ENCODE measurements at regions not wholly inside any gene's neighbourhood (a gene's known extent, or its start where the extent isn't known, plus 50 kb on each side); places are given as distances from the start of the nearest gene placed in this dataset.

DNA sequence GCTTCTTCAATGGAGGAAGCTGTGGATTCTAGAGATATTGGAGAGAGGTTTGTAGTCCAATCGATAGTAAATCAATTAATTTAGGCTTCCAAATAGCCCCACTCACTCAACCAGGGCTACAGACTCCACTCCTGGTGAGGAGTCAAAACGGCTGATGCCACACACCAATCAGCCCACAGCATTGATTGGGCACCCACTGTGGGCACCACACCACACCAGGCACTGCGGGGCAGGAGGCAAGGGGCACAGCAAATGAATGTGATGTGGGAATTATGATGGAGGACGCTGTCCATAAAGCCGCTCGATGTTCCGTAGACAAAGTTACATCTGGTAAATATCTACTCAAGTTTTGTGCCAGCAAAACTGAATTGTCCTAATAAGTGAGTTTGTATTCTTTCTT lies 547.3 kb upstream of the CADM1 start:
- Histone ChIP-seq H3K9ac (no peak overlapping the region), H3F3A (ENCODE audit: low read depth) (peaks cover 17% of the 10 kb centered on the region), H3K36me3 (no peaks in the 10 kb centered on the region), H3K4me3 (no peak overlapping the region), H3K27me3 (no peaks in the 10 kb centered on the region), H3K79me2 (ENCODE audit: low read depth) (no peaks in the 10 kb centered on the region), H3K9me3 (ENCODE audit: low read depth) (no peaks in the 10 kb centered on the region), H4K20me1 (ENCODE audit: low read depth) (no peaks in the 10 kb centered on the region), H3K4me2 (peak overlapping the region; percentile 11), H3K27ac (no peak overlapping the region), H3K4me1 (peaks cover 39% of the 10 kb centered on the region), H2AFZ (replicated peaks) (no peak overlapping the region)
- TF ChIP-seq EZH2 (IDR thresholded peaks at IDR 0.05) (no peak), EZH2phosphoT487 (IDR thresholded peaks at IDR 0.05) (no peak)
- TF ChIP-seq, protein P1, sequence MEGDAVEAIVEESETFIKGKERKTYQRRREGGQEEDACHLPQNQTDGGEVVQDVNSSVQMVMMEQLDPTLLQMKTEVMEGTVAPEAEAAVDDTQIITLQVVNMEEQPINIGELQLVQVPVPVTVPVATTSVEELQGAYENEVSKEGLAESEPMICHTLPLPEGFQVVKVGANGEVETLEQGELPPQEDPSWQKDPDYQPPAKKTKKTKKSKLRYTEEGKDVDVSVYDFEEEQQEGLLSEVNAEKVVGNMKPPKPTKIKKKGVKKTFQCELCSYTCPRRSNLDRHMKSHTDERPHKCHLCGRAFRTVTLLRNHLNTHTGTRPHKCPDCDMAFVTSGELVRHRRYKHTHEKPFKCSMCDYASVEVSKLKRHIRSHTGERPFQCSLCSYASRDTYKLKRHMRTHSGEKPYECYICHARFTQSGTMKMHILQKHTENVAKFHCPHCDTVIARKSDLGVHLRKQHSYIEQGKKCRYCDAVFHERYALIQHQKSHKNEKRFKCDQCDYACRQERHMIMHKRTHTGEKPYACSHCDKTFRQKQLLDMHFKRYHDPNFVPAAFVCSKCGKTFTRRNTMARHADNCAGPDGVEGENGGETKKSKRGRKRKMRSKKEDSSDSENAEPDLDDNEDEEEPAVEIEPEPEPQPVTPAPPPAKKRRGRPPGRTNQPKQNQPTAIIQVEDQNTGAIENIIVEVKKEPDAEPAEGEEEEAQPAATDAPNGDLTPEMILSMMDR (IDR thresholded peaks at IDR 0.05) = no peak
- Mint-ChIP-seq H3K4me3 (no peak overlapping the region), H3K27me3 (ENCODE audit: insufficient read depth, low read depth) (no peaks in the 10 kb centered on the region), H3K9me3 (no peaks in the 10 kb centered on the region), H3K36me3 (no peaks in the 10 kb centered on the region), H3K27ac (no peak overlapping the region), H3K4me1 (peaks cover 39% of the 10 kb centered on the region)
- DNase-seq (ENCODE audit: low spot score) = no peak

DNA sequence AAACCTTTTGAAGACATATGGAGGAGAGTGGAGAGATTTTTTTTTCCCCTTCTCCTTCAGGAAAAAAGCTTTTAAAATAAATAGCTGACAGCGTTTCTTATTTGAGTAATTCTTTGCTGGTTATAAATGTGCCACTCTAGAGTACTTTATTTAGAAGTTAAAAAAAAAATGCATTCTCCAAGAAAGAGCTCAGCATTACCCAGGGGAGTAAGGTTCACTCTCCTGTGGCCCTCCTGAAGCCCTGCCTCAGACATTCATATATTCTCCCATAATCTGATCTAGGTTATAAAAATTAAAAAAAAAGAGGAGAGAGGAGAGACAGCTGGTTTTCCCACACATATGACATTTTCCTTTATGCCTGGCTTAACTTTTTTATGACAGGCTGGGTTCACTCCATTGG lies 545.2 kb upstream of the CADM1 start:
- Mint-ChIP-seq H3K9me3 (no peaks in the 10 kb centered on the region), H3K36me3 (no peaks in the 10 kb centered on the region), H3K27ac (no peak overlapping the region), H3K4me1 (peaks cover 53% of the 10 kb centered on the region), H3K4me3 (no peak overlapping the region), H3K27me3 (ENCODE audit: insufficient read depth, low read depth) (peaks cover 2% of the 10 kb centered on the region)
- H3K79me2 ChIP-seq (ENCODE audit: low read depth) = no peaks in the 10 kb centered on the region
- DNase-seq (ENCODE audit: low spot score) = no peak
- no peaks in the 10 kb centered on the region for H3K36me3 ChIP-seq
- H3F3A ChIP-seq (ENCODE audit: low read depth) = peaks cover 17% of the 10 kb centered on the region
- no peak overlapping the region for H3K4me3 ChIP-seq
- H3K27ac ChIP-seq = no peak overlapping the region
- no peak overlapping the region for H3K4me2 ChIP-seq
- H3K4me1 ChIP-seq = peaks cover 45% of the 10 kb centered on the region
- no peak overlapping the region for H2AFZ ChIP-seq (replicated peaks)
- no peaks in the 10 kb centered on the region for H4K20me1 ChIP-seq (ENCODE audit: low read depth)
- no peak overlapping the region for H3K9ac ChIP-seq
- H3K27me3 ChIP-seq = no peaks in the 10 kb centered on the region
- TF ChIP-seq, protein P1 (IDR thresholded peaks at IDR 0.05) = no peak
- no peak for TF ChIP-seq EZH2phosphoT487 (IDR thresholded peaks at IDR 0.05)
- no peak for TF ChIP-seq EZH2 (IDR thresholded peaks at IDR 0.05)
- no peaks in the 10 kb centered on the region for H3K9me3 ChIP-seq (ENCODE audit: low read depth)

DNA sequence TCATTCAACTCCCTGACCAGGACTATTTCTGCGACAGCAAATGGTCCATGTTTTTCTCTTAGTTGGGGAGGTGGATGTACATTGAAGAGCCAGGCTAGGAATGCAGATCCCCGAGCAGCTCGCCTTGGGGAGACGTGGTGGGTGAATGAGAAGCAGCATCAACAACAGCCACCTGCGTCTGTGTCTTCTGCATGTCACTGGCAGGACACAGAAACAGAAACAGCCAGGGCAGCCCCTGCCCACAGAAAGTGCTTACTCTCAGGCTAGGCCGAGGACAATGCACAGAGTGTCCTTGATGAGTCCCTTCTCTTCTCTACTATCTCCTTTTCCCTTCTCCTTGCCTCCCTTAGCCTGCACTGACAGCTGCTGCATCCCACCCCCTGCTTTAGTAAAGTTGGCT lies 541.9 kb upstream of the CADM1 start:
- no peak overlapping the region for H3K4me3 Mint-ChIP-seq
- Histone ChIP-seq H3K4me1 (peaks cover 20% of the 10 kb centered on the region), H3K9me3 (ENCODE audit: low read depth) (no peaks in the 10 kb centered on the region), H4K20me1 (ENCODE audit: low read depth) (no peaks in the 10 kb centered on the region), H3K27ac (no peak overlapping the region), H2AFZ (replicated peaks) (no peak overlapping the region), H3K79me2 (ENCODE audit: low read depth) (no peaks in the 10 kb centered on the region), H3K27me3 (no peaks in the 10 kb centered on the region), H3K4me3 (no peak overlapping the region), H3F3A (ENCODE audit: low read depth) (no peaks in the 10 kb centered on the region), H3K9ac (no peak overlapping the region), H3K36me3 (no peaks in the 10 kb centered on the region), H3K4me2 (no peak overlapping the region)
- peaks cover 15% of the 10 kb centered on the region for H3K27me3 Mint-ChIP-seq (ENCODE audit: insufficient read depth, low read depth)
- DNase-seq (ENCODE audit: low spot score) = no peak
- no peak for TF ChIP-seq EZH2phosphoT487 (IDR thresholded peaks at IDR 0.05)
- no peak for TF ChIP-seq EZH2 (IDR thresholded peaks at IDR 0.05)
- TF ChIP-seq, protein P1 (IDR thresholded peaks at IDR 0.05) = no peak
- H3K36me3 Mint-ChIP-seq = no peaks in the 10 kb centered on the region
- peak overlapping the region; percentile 79 for H3K27ac Mint-ChIP-seq
- no peaks in the 10 kb centered on the region for H3K9me3 Mint-ChIP-seq
- peaks cover 51% of the 10 kb centered on the region for H3K4me1 Mint-ChIP-seq
